Neural cell (in vitro differentiated cells): ENCODE measurements at regions not wholly inside any gene's neighbourhood (a gene's known extent, or its start where the extent isn't known, plus 50 kb on each side); places are given as distances from the start of the nearest gene placed in this dataset.

Experiments
- H2AFZ ChIP-seq: fragments of 200-600, 300-800 bp; sonication (generic), shearing (Covaris generic); 2 replicates; pipeline ENCODE4 v1.6.0; 2014; ENCODE audit warnings: low read depth, mild to moderate bottlenecking, antibody characterized with exemption, low read length, moderate library complexity
- H3F3A ChIP-seq: fragments of 200-600 bp; shearing (Covaris generic); 2 replicates; pipeline ENCODE4 v1.6.1; 2016; ENCODE audit warnings: mild to moderate bottlenecking, moderate library complexity, mixed read lengths, antibody characterized with exemption, low read length; ENCODE audit not compliant: insufficient read depth, poor library complexity, severe bottlenecking
- H3K27ac ChIP-seq: fragments of 200-600, 300-800 bp; sonication (generic), shearing (Covaris generic); 2 replicates; pipeline ENCODE4 v1.5.1; 2014; ENCODE audit warnings: mild to moderate bottlenecking, low read length, moderate library complexity
- H3K27me3 ChIP-seq: fragments of 300-800, 200-600 bp; sonication (generic), shearing (Covaris generic); 2 replicates; pipeline ENCODE4 v1.6.0; 2014; ENCODE audit warnings: mild to moderate bottlenecking, low read depth, low read length, moderate library complexity; ENCODE audit not compliant: insufficient read depth
- H3K36me3 ChIP-seq: fragments of 300-800, 200-600 bp; sonication (generic), shearing (Covaris generic); 2 replicates; pipeline ENCODE4 v1.5.1; 2014; ENCODE audit warnings: mild to moderate bottlenecking, antibody characterized with exemption, low read length, moderate library complexity; ENCODE audit not compliant: insufficient read depth
- H3K4me2 ChIP-seq: fragments of 300-800, 200-600 bp; sonication (generic), shearing (Covaris generic); 2 replicates; pipeline ENCODE4 v1.6.0; 2014; ENCODE audit warnings: mild to moderate bottlenecking, low read length
- H3K4me3 ChIP-seq: fragments of 300-800, 200-600 bp; sonication (generic), shearing (Covaris generic); 2 replicates; pipeline ENCODE4 v1.5.1; 2014; ENCODE audit warnings: mild to moderate bottlenecking, low read length, moderate library complexity
- H3K79me2 ChIP-seq: fragments of 200-600 bp; shearing (Covaris generic); replicated peaks from 2 replicates; pipeline ENCODE4 v1.6.0; 2014; ENCODE audit warnings: mild to moderate bottlenecking, low read length, moderate library complexity; ENCODE audit not compliant: insufficient read depth
- H3K9ac ChIP-seq: fragments of 300-800, 200-600 bp; sonication (generic), shearing (Covaris generic); 2 replicates; pipeline ENCODE4 v1.6.1; 2016; ENCODE audit warnings: mild to moderate bottlenecking, low read length, mixed read lengths
- H3K9me2 ChIP-seq: fragments of 200-600 bp; shearing (Covaris generic); 2 replicates; pipeline ENCODE4 v1.6.1; 2016; ENCODE audit warnings: mild to moderate bottlenecking, low read length, mixed read lengths; ENCODE audit not compliant: insufficient read depth
- H3K9me3 ChIP-seq: fragments of 200-600, 300-800 bp; sonication (generic), shearing (Covaris generic); 2 replicates; pipeline ENCODE4 v1.6.1; 2016; ENCODE audit warnings: mild to moderate bottlenecking, mixed run types, low read length, moderate library complexity, mixed read lengths
- H4K20me1 ChIP-seq: fragments of 200-600 bp; shearing (Covaris generic); 2 replicates; pipeline ENCODE4 v1.6.1; 2016; ENCODE audit warnings: mild to moderate bottlenecking, mixed run types; ENCODE audit not compliant: insufficient read depth
- EP300 ChIP-seq: fragments of 450-650 bp; conservative IDR thresholded peaks from 2 replicates; pipeline ENCODE4 v1.6.1; 2014; ENCODE audit warnings: antibody characterized with exemption, mild to moderate bottlenecking, moderate library complexity; ENCODE audit not compliant: poor library complexity, severe bottlenecking
- EZH2 ChIP-seq: fragments of 200-600, 300-800 bp; shearing (Covaris generic), sonication (generic); IDR thresholded peaks from 2 replicates; pipeline ENCODE4 v1.6.1; 2014; ENCODE audit warnings: antibody characterized with exemption, low read length, borderline replicate concordance, mild to moderate bottlenecking; ENCODE audit not compliant: insufficient read depth, poor library complexity, severe bottlenecking
- MXI1 ChIP-seq: fragments of 450-650 bp; conservative IDR thresholded peaks from 2 replicates; pipeline ENCODE4 v1.6.1; 2014; ENCODE audit warnings: antibody characterized with exemption, mild to moderate bottlenecking; ENCODE audit not compliant: poor library complexity, severe bottlenecking
- POLR2AphosphoS5 ChIP-seq: IDR thresholded peaks from 2 replicates; pipeline ENCODE4 v1.6.1; 2012
- RAD21 ChIP-seq: fragments of 450-650 bp; conservative IDR thresholded peaks from 2 replicates; pipeline ENCODE4 v1.6.1; 2014; ENCODE audit warnings: antibody characterized with exemption, mild to moderate bottlenecking, moderate library complexity
- SMC3 ChIP-seq: fragments of 450-650 bp; conservative IDR thresholded peaks from 2 replicates; pipeline ENCODE4 v1.6.1; 2014; ENCODE audit warnings: antibody characterized with exemption, mild to moderate bottlenecking, moderate library complexity; ENCODE audit not compliant: poor library complexity
- TAF1 ChIP-seq: IDR thresholded peaks from 2 replicates; pipeline ENCODE4 v1.6.1; 2012; ENCODE audit warnings: low read depth
- TF ChIP-seq, protein P1 (sequence below): fragments of 450-650 bp; IDR thresholded peaks from 2 replicates; pipeline ENCODE4 v1.5.1; 2014; ENCODE audit warnings: antibody characterized with exemption, mild to moderate bottlenecking, moderate library complexity; ENCODE audit not compliant: poor library complexity, severe bottlenecking
- TF ChIP-seq, protein P2 (sequence below): IDR thresholded peaks from 2 replicates; pipeline ENCODE4 v1.6.1; 2012; ENCODE audit warnings: borderline replicate concordance

DNA sequence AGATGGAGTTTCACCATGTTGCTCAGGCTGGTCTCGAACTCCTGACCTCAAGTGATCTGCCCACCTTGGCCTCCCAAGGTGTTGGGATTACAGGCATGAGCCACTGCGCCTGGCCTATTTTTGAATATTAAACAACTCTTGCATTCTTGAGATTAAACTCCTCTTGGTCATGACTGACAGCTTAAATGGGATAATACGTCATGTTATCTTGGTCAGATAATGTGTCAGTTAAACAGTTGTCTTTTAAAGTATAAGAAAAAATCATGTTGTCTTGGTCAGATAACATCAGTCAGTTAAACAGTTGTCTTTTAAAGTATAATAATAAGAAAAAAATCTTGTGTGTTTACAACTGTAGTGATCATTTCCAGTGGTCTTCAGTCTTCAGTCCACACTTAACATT, 73.6 kb upstream of the SYPL1 start:
- TF ChIP-seq POLR2AphosphoS5 = no peak
- H3K27me3 ChIP-seq = no peaks in the 10 kb centered on the region
- H3K36me3 ChIP-seq = no peaks in the 10 kb centered on the region
- no peak overlapping the region for H3K27ac ChIP-seq
- H3K4me3 ChIP-seq = no peak overlapping the region
- H3K79me2 ChIP-seq = no peaks in the 10 kb centered on the region
- no peaks in the 10 kb centered on the region for H3K9me3 ChIP-seq
- H2AFZ ChIP-seq = no peak overlapping the region
- no peak overlapping the region for H3K9ac ChIP-seq
- no peak overlapping the region for H3K4me2 ChIP-seq
- no peaks in the 10 kb centered on the region for H3F3A ChIP-seq
- no peaks in the 10 kb centered on the region for H4K20me1 ChIP-seq
- no peaks in the 10 kb centered on the region for H3K9me2 ChIP-seq

DNA sequence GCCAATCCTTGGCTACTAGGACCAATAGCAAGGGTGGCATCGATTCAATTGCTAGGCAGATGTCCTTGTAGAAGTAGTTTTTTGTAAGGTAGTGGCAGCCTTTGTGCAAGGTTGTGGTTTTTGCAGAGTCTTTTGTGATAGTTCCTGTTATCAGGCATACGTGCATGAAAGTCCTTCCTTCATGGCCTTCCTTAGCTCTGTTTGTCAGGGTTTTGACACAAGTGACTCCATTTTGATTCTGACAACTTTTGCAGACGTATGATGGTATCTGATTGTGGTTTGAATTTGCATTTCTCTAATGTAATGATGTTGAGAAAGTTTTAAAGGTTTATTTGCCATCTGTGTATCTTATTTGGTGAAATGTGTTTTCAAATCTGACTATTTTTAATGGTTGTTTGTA, 71.8 kb upstream of the SYPL1 start:
- H3K27me3 ChIP-seq = no peaks in the 10 kb centered on the region
- H3K27ac ChIP-seq = no peak overlapping the region
- no peaks in the 10 kb centered on the region for H3K9me3 ChIP-seq
- no peaks in the 10 kb centered on the region for H3K79me2 ChIP-seq
- H3K36me3 ChIP-seq = no peaks in the 10 kb centered on the region
- no peak overlapping the region for H3K4me3 ChIP-seq
- H2AFZ ChIP-seq = no peak overlapping the region
- no peak overlapping the region for H3K4me2 ChIP-seq
- no peaks in the 10 kb centered on the region for H4K20me1 ChIP-seq
- no peaks in the 10 kb centered on the region for H3F3A ChIP-seq
- no peak overlapping the region for H3K9ac ChIP-seq
- H3K9me2 ChIP-seq = no peaks in the 10 kb centered on the region
- TF ChIP-seq, protein P1, sequence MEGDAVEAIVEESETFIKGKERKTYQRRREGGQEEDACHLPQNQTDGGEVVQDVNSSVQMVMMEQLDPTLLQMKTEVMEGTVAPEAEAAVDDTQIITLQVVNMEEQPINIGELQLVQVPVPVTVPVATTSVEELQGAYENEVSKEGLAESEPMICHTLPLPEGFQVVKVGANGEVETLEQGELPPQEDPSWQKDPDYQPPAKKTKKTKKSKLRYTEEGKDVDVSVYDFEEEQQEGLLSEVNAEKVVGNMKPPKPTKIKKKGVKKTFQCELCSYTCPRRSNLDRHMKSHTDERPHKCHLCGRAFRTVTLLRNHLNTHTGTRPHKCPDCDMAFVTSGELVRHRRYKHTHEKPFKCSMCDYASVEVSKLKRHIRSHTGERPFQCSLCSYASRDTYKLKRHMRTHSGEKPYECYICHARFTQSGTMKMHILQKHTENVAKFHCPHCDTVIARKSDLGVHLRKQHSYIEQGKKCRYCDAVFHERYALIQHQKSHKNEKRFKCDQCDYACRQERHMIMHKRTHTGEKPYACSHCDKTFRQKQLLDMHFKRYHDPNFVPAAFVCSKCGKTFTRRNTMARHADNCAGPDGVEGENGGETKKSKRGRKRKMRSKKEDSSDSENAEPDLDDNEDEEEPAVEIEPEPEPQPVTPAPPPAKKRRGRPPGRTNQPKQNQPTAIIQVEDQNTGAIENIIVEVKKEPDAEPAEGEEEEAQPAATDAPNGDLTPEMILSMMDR = no peak
- TF ChIP-seq, protein P2, sequence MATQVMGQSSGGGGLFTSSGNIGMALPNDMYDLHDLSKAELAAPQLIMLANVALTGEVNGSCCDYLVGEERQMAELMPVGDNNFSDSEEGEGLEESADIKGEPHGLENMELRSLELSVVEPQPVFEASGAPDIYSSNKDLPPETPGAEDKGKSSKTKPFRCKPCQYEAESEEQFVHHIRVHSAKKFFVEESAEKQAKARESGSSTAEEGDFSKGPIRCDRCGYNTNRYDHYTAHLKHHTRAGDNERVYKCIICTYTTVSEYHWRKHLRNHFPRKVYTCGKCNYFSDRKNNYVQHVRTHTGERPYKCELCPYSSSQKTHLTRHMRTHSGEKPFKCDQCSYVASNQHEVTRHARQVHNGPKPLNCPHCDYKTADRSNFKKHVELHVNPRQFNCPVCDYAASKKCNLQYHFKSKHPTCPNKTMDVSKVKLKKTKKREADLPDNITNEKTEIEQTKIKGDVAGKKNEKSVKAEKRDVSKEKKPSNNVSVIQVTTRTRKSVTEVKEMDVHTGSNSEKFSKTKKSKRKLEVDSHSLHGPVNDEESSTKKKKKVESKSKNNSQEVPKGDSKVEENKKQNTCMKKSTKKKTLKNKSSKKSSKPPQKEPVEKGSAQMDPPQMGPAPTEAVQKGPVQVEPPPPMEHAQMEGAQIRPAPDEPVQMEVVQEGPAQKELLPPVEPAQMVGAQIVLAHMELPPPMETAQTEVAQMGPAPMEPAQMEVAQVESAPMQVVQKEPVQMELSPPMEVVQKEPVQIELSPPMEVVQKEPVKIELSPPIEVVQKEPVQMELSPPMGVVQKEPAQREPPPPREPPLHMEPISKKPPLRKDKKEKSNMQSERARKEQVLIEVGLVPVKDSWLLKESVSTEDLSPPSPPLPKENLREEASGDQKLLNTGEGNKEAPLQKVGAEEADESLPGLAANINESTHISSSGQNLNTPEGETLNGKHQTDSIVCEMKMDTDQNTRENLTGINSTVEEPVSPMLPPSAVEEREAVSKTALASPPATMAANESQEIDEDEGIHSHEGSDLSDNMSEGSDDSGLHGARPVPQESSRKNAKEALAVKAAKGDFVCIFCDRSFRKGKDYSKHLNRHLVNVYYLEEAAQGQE = no peak
- TF ChIP-seq TAF1 = no peak
- TF ChIP-seq EP300 = no peak
- TF ChIP-seq RAD21 = no peak
- TF ChIP-seq SMC3 = no peak
- no peak for TF ChIP-seq MXI1
- no peak for TF ChIP-seq POLR2AphosphoS5

DNA sequence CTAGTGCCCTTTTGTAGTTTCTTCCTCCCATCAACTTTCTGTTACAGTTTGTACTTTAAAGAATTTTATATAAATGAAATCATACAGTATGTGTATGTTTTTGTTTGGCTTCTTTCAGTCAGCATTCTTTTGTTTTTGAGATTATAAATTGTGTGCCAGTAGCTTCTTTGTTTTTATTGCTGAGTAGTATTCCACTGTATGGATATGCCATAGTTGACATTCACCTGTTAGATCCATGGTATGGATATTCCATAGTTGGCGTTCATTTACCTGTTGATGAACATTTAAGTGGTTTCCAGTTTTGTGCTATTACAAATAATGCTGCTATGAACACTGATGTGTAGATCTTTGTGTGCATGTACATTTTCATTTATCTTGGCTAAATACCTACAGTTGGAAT, 70.8 kb upstream of the SYPL1 start:
- Histone ChIP-seq H3K9ac (no peak overlapping the region), H3K9me3 (no peaks in the 10 kb centered on the region), H3K79me2 (no peaks in the 10 kb centered on the region), H3K27ac (no peak overlapping the region), H3K27me3 (no peaks in the 10 kb centered on the region), H3K4me3 (no peak overlapping the region), H3F3A (no peaks in the 10 kb centered on the region), H3K4me2 (no peak overlapping the region), H4K20me1 (no peaks in the 10 kb centered on the region), H3K36me3 (no peaks in the 10 kb centered on the region), H3K9me2 (no peaks in the 10 kb centered on the region), H2AFZ (no peak overlapping the region)
- TF ChIP-seq RAD21 (no peak), TAF1 (no peak), EZH2 (no peak), EP300 (no peak), MXI1 (no peak)
- TF ChIP-seq, protein P2 = no peak
- TF ChIP-seq, protein P1 = no peak
